GM06990 (cell line): ENCODE measurements at regions not wholly inside any gene's neighbourhood (a gene's known extent, or its start where the extent isn't known, plus 50 kb on each side); places are given as distances from the start of the nearest gene placed in this dataset.

Experiments used
- DNase-seq: peaks from one replicate; pipeline ENCODE4 v3.0.0-alpha.2; 2011; ENCODE audit not compliant: insufficient read length; ENCODE audit errors: extremely low read depth
- H3K27me3 ChIP-seq: replicated peaks from 2 replicates; pipeline ENCODE4 v1.6.0; 2011; ENCODE audit warnings: low read length; ENCODE audit not compliant: control insufficient read depth, insufficient read depth
- H3K36me3 ChIP-seq: 2 replicates; pipeline ENCODE4 v1.5.1; 2011; ENCODE audit warnings: low read length; ENCODE audit not compliant: control insufficient read depth, insufficient read depth
- H3K4me3 ChIP-seq: replicated peaks from 2 replicates; pipeline ENCODE4 v1.5.1; 2011; ENCODE audit warnings: low read depth, mild to moderate bottlenecking, control low read depth, low read length
- CTCF ChIP-seq: IDR thresholded peaks from 2 replicates; pipeline ENCODE4 v1.5.1; 2011; ENCODE audit warnings: low read length, control low read depth, mild to moderate bottlenecking, inconsistent platforms; ENCODE audit not compliant: insufficient read depth, poor library complexity, severe bottlenecking

GRCh38 chr19:28021259-28022185 is 1191.4 kb downstream of the UQCRFS1 start:
- Histone ChIP-seq H3K27me3 (no peaks in the 10 kb centered on the region), H3K36me3 (no peaks in the 10 kb centered on the region), H3K4me3 (no peak overlapping the region)
- no peak for TF ChIP-seq CTCF
- no peak for DNase-seq

GRCh38 chr19:28020619-28021258 is 1192.2 kb downstream of the UQCRFS1 start:
- Histone ChIP-seq H3K36me3 (no peaks in the 10 kb centered on the region), H3K27me3 (no peaks in the 10 kb centered on the region), H3K4me3 (no peak overlapping the region)
- no peak for TF ChIP-seq CTCF
- DNase-seq, result no peak

GRCh38 chr19:28019901-28020300 is 1193.0 kb downstream of the UQCRFS1 start:
- Histone ChIP-seq H3K4me3 (no peak overlapping the region), H3K27me3 (no peaks in the 10 kb centered on the region), H3K36me3 (no peaks in the 10 kb centered on the region)
- no peak for DNase-seq
- no peak for TF ChIP-seq CTCF

- H3K36me3 ChIP-seq, result no peaks in the 10 kb centered on the region
- no peak for DNase-seq
- no peak for TF ChIP-seq CTCF
Measured at GRCh38 chr19:28019371-28019770, 1193.6 kb downstream of the UQCRFS1 start.

GRCh38 chr19:28018499-28018898 is 1194.5 kb downstream of the UQCRFS1 start:
- Histone ChIP-seq H3K36me3 (no peaks in the 10 kb centered on the region), H3K27me3 (no peaks in the 10 kb centered on the region), H3K4me3 (no peak overlapping the region)
- TF ChIP-seq CTCF, result no peak
- DNase-seq, result no peak

More at GRCh38 chr19:28019371-28019770, 1193.6 kb downstream of the UQCRFS1 start:
- no peaks in the 10 kb centered on the region for H3K27me3 ChIP-seq
- H3K4me3 ChIP-seq, result no peak overlapping the region
